ENCODE measurements at regions not wholly inside any gene's neighbourhood (a gene's known extent, or its start where the extent isn't known, plus 50 kb on each side); places are given as distances from the start of the nearest gene placed in this dataset.

DNA sequence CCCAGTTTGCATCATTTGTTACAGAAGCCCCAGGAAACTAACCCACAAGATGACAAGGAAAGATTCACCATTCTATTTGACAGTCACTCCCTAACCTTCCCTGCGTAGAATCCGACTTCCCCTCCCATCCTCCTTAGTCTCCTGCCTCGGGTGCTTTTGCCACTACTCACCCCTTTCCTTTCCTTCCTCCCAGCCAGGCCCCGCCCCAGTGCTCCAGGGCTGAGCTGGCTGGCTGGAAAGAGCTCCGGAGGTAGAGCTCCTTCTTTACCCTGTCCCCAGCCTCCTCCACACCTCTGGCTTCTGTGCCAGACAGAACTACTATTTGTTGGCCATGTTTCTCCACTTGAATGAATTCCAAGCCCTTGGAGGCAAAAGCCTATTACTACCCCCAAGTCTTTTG lies 317.6 kb upstream of the NCKAP5 start:
- POLR2A ChIA-PET: no interaction called here
- CTCF ChIA-PET: interaction anchor here (0.8 to 8.0 kb wide), 25 partner anchors 21 to 1013 kb away, joined by 3 to 93 read pairs (median 5); no protein-coding TSS in a partner anchor
- DNase-seq (ENCODE audit: low read depth, low spot score): no peak

DNA sequence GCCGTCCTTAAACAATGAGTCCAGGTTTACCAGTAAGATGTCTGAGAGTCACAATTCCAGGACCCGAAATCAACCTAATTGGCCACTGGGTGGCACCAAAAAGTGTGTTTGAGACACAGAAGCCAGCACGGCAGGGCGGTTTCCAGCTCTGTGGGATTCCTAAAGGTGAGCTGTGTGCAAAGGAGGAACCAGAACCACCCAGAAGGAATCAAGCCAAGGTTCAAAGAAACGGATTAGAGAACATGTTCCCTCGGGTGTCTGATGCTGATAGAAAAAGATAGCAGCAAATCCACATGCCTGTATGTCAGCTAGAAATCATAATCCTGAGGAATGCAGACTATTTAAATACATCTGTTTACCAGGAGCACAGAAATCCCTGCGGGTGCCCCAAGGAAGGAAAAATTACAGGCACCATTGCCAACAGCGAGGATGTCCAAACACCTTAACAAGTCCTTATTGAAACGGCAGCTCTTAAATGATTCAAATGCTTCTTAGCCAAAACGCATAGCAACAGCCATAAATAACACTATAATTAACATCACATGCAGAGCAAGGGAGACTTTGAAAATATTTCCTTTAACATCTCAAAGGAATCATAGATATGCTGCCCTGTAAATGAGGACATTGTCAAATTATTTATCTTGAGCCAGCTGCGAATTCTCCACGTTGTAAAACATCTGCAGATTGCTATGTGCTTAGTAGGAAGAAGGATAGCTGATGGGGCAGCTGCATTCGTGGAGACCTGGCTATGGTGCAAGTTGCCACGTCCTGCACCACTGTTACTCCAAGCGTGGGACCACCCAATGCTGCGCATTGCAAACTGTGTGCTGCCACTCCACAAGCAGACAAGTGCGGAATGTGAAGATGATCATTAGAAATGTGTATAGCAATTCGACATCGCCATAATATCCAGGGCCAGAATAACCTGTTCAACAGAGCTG lies 318.7 kb upstream of the NCKAP5 start:
- 0 out of 2 replicates have a peak overlapping the region, but pooled peaks have one; percentile 13 for H3K4me3 ChIP-seq (ENCODE audit: low read depth, low read length)
- TF ChIP-seq, protein P1, sequence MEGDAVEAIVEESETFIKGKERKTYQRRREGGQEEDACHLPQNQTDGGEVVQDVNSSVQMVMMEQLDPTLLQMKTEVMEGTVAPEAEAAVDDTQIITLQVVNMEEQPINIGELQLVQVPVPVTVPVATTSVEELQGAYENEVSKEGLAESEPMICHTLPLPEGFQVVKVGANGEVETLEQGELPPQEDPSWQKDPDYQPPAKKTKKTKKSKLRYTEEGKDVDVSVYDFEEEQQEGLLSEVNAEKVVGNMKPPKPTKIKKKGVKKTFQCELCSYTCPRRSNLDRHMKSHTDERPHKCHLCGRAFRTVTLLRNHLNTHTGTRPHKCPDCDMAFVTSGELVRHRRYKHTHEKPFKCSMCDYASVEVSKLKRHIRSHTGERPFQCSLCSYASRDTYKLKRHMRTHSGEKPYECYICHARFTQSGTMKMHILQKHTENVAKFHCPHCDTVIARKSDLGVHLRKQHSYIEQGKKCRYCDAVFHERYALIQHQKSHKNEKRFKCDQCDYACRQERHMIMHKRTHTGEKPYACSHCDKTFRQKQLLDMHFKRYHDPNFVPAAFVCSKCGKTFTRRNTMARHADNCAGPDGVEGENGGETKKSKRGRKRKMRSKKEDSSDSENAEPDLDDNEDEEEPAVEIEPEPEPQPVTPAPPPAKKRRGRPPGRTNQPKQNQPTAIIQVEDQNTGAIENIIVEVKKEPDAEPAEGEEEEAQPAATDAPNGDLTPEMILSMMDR (IDR thresholded peaks at IDR 0.05; ENCODE audit: insufficient read depth, low read length, missing control alignments): peak; percentile 60
- POLR2A ChIA-PET: interaction anchor here (0.7 to 1.8 kb wide), 3 partner anchors 233 to 525 kb away, joined by 3 to 13 read pairs (median 3); no protein-coding TSS in a partner anchor
- CTCF ChIA-PET: interaction anchor here (0.6 to 8.0 kb wide), 21 partner anchors 8 to 1475 kb away, joined by 3 to 93 read pairs (median 4); no protein-coding TSS in a partner anchor
- DNase-seq (ENCODE audit: low read depth, low spot score): peak; percentile 70

More for the DNA sequence above, 317.6 kb upstream of the NCKAP5 start:
- TF ChIP-seq, protein P1 (IDR thresholded peaks at IDR 0.05; ENCODE audit: insufficient read depth, low read length, missing control alignments): no peak
- H3K4me3 ChIP-seq (ENCODE audit: low read depth, low read length): no peak overlapping the region

DNA sequence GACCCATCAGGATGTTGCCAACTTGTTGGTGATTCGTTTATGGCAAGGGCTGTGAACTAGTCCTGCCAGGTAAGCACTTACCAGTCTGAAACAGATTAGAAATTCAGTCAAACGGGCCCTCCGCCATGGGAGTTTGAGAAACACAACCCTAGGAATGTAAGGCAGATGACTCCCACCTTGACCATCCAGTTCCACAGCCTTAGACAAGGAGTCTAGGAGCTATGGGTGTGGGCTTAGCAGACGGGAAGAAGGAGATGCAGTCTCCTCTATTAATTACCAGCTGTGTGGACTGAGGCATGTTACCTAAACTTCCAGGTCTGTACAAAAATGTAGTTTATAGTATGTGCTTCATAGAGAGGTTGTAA lies 319.4 kb upstream of the NCKAP5 start:
- ChIA-PET POLR2A (interaction anchor here (0.7 to 1.8 kb wide), 2 partner anchors 233 to 355 kb away, joined by 3 to 13 read pairs; no protein-coding TSS in a partner anchor), CTCF (interaction anchor here (0.7 to 8.0 kb wide), 8 partner anchors 16 to 1475 kb away, joined by 3 to 93 read pairs (median 7); no protein-coding TSS in a partner anchor)
- DNase-seq (ENCODE audit: low read depth, low spot score): no peak
- no peak overlapping the region for H3K4me3 ChIP-seq (ENCODE audit: low read depth, low read length)
- TF ChIP-seq, protein P1 (IDR thresholded peaks at IDR 0.05; ENCODE audit: insufficient read depth, low read length, missing control alignments): no peak

DNA sequence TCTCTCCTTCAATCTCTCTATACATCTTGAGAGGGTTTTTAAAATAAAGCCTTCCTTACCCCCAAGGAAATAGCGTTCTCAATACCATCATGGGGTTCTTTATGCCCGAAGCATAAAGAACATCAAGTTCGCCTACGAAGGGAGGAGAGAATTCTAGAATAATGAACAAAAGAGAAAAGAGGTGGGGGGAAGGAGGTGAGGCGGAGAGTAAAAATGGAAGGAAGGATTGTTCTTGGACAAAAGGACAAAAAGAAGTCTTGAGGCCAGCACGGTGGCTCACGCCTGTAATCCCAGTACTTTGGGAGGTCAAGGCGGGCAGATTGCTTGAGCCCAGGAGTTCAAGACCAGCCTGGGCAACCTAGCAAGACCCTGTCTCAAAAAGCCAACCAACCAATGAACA lies 319.8 kb upstream of the NCKAP5 start:
- H3K4me3 ChIP-seq (ENCODE audit: low read depth, low read length): no peak overlapping the region
- POLR2A ChIA-PET: interaction anchor here (1.8 kb wide), 1 partner anchor 232 kb away, joined by 13 read pairs; no protein-coding TSS in a partner anchor
- TF ChIP-seq, protein P1 (IDR thresholded peaks at IDR 0.05; ENCODE audit: insufficient read depth, low read length, missing control alignments): no peak
- no peak for DNase-seq (ENCODE audit: low read depth, low spot score)
- CTCF ChIA-PET: interaction anchor here (2.3 to 8.0 kb wide), 4 partner anchors 231 to 561 kb away, joined by 11 to 93 read pairs (median 74); no protein-coding TSS in a partner anchor

DNA sequence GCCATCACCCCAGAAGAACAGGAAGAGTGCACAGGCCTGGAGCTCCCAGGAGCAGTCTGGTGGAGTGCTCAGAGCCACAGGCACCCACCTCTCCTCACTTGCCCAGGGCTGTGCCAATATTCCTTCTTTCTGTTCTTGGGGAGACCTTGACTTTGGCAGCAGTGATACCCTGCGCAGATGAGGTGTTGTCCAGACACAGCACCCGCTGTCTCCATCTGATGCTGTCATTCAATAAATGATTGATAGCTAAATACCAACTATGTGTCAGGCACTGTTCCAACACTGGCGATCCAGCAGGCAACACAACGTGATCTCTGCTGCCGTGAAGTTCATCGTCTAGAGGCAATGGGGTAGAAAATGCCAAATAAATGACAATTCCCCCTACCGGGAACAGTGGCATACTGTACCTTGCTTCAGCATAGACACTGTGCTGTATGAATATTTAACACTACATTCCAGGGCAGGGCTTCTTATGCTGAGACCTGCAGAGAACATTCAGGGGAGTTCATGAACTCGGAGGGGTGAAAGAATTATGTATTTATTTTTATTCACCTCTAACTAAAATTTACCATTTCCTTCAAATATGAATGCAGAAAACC lies 320.5 kb upstream of the NCKAP5 start:
- POLR2A ChIA-PET: no interaction called here
- TF ChIP-seq, protein P1 (IDR thresholded peaks at IDR 0.05; ENCODE audit: insufficient read depth, low read length, missing control alignments): no peak
- CTCF ChIA-PET: interaction anchor here (8.0 kb wide), 1 partner anchor 231 kb away, joined by 87 read pairs; no protein-coding TSS in a partner anchor

More for the DNA sequence above, 320.5 kb upstream of the NCKAP5 start:
- no peak for DNase-seq (ENCODE audit: low read depth, low spot score)
- no peak overlapping the region for H3K4me3 ChIP-seq (ENCODE audit: low read depth, low read length)

Measured in AG04449 (cell line).